Lung microvascular endothelial cell (primary cell): ENCODE measurements at regions not wholly inside any gene's neighbourhood (a gene's known extent, or its start where the extent isn't known, plus 50 kb on each side); places are given as distances from the start of the nearest gene placed in this dataset.

Experiments
- DNase-seq, 2 donors: peaks; one replicate each; pipeline versions ENCODE4 v3.0.0 to v3.0.0-alpha.2; 2010; ENCODE audit warnings: low read depth in 2 of 2

DNA sequence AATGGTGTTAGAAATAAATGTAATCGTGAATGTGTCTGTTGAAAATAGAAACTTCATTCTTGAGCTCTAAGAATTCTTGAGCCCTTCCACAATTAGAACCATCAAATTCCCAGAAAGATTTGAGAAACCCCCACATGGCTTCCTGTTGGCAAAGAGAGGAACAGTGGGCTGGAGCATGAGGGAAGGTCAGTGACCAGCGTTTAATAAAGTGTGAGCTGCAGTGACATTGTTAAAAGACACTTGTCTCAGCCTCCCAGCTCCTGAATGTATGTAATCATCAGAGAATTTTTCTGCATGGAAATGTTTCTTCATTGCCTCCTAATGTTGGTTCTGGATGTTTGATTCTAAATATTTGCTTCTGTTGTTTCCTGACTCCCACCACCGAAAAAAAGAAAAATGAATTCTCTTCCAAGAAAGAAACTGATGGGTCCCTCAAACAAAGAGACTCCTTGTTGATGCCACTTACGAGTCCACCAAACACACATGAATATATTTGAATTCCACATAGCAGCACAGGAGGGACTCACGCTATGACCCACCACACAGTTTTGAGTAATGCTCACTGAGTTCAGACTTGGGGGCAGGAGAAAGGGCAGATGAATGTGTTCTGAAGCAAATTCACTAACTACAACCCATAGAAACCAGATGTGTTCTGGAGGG lies 225.1 kb upstream of the KLHL29 start:
- no peak for DNase-seq

DNA sequence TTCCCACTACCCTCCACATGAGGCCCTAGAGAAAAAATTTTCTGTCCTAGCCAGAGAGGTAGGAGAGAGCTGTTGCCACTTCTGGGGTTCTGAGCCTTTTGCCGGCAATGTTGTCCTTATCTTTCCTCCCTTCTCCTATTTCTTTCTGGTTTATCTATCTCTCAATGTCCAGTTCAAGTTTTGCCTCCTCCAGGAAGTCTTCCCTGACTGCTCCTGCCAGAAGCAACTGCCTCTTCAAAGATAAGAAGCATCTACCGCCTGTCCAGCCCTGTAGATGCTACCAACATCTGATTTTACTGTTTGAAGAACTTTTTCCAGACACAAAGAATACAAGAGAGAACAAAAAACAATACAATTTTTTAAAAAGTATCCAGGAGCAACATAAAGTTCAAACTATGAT lies 220.8 kb upstream of the KLHL29 start:
- no peak for DNase-seq

GRCh38 chr2:23169896-23170295 lies 215.1 kb upstream of the KLHL29 start:
- DNase-seq: no peak

DNA sequence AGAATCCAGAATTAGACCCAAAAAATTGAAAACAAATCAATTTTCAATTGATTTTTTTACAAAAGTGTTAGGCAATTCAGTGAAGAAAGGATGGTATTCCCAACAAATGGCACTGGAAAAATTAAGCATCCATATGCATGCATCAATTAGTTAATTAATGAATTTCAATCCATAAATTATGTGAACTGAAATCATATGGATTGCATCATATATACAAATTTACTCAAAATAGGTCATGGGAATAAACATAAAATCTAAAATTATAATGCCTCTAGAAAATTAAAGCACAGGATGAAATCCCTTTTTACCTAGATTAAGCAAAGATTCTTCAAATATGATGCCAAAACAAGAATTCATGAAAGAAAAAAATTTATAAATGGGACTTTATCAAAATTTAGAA lies 213.9 kb upstream of the KLHL29 start:
- DNase-seq: no peak

DNA sequence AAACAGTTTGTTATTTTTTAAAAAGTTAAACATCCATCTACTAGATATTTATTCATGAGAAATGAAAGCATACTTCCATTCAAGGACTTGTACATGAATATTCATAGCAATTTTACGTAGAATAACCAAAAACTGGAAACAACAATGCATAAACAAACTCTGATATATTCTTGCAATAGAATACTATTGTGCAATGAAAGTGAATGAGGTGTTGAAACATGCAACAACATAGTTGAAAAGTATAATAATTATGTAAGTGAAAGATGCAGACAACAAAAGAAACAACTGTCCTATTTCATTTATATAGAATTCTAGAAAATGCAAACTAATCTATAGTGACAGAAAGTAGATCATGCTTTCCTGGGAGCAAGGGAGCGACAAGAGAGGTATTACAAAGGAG lies 206.6 kb upstream of the KLHL29 start:
- DNase-seq: no peak

DNA sequence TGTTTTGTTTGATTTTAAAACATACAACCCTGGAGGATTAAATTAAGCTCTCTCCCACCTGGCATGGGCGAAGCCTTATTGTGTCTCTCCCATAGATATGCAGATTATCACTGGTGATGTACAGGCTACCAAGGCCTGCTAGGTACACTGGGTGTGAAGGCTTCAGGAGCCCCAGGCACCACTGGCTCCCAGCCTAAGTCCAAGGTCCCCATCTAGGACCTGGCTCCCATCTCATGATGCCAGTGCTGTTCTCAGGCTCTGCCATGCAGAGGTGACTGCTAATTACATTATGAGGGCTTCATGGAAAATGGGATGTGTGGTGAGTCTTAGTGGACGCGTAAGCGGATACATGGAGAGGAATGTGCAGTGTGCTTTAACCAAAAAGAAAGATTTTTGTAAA lies 201.2 kb upstream of the KLHL29 start:
- no peak for DNase-seq

DNA sequence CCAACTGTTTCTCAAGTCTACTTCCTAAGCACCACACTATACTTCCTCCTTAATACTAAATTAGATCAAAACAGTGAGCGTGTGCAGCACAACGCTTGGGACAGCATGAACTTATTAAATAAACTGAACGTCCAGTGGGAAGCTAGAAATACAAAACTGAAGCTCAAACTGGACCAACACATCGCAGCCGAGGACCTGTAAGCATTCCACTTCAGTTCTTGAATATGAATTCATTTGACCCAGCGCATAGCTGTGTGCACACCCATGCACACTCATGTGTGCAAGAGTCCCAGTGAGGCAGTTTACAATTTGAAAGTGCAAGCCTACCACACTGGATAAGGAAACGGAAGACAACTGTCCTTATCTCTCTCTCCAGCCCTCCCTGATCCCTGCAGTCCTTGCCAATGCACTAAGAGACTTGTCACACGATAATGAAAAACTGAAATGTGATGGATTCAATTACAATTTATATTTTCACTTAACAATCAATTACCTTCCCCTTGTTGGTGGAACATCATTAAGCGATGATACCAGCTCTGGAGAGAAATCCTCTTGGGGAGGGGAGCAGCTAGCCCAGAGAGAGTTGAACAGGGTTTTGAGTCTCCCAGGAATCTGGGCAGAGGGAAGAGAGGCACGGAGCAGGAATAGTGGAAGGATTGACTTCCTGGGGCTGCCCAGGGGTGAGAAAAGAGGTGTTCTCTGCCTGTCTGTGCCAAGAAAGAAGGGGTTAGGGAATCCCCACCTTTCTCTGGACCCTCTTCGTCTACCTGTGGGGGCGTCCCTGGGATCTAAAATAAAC lies 186.5 kb upstream of the KLHL29 start:
- DNase-seq: no peak

GRCh38 chr2:23199115-23199918 lies 185.7 kb upstream of the KLHL29 start:
- DNase-seq: peak; percentile 8 to 14

DNA sequence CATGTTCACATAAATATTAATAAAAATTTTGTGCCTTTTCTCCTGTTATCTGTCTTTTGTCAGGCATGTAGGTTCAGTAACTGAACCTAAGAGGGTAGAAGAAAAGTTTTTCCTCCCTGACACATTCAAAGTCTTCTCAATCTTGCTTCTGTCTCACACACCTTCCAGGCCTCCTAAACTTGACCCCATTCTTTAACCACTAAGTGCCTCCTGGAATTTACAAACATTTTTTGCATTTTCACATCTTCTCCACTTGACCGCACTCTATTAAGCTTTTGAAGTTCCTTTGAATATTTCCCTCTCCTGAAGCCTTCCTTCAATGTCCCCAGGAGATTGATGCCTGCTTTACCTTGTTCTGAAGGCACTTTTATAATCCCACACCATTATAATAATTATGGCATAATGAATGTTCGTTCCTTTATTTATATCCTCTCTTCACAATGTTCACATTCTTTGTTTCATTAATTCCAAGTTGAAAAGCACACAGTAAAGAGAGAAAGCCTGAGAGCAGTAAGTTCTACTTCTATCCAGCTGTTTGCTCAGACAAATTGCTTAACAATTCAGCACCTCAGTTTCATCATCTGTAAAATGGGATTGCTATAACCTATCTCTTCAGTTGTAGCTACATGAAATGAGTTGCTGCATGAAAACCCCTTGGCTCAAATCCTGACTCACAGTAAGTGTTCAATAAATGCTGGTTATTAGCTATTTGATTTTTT lies 184.8 kb upstream of the KLHL29 start:
- no peak for DNase-seq

GRCh38 chr2:23200787-23201114 lies 184.2 kb upstream of the KLHL29 start:
- no peak for DNase-seq

- DNase-seq: no peak
These were observed 181.6 kb upstream of the KLHL29 start for GRCh38 chr2:23203383-23203782.

DNA sequence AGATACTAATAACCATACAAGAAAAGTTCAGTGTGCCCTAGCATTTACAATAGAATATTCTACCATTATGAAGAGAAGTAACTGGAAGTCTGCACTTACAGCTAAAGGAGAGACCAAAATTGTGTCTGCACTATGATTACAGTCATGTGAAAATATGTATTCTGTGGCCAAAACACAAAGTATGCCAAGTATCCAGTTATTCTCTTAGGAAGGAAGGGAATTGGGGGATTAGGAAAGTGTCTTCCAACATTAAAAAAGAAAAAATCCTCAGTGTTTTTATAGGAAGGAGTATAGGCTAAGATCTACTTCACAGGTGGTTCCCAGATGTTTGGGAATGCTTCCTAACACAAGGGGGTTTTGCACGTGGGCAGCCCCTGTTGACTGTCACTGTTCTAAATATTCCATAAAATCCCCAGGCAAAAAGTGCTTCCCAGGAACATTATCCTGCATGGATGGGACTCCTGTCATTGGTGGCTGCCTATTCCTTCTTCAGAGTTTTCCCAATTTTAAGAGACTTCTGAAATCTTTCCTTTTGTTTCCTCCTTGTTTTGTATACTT lies 180.2 kb upstream of the KLHL29 start:
- DNase-seq: no peak

GRCh38 chr2:23206650-23207049 lies 178.3 kb upstream of the KLHL29 start:
- no peak for DNase-seq

GRCh38 chr2:23207871-23208270 lies 177.1 kb upstream of the KLHL29 start:
- no peak for DNase-seq

DNA sequence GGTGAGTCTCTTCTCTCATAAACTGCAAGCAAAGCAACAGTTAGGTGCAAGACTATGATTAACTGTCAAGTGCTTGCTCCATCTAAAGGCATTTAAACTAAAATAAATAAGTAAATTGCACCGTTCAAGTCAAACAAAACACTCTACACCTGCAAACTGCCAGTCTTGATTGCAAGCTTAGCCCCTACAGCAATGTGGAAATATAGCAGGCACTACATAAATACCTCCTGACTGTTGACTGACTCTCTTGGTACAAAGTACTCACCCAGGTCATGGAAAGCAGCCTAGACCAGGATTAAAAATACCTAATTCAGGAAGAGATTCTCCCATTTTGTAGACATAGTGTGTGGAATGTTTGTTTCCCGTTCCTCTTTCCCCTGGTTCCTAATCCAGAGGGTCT lies 176.6 kb upstream of the KLHL29 start:
- DNase-seq: no peak

DNA sequence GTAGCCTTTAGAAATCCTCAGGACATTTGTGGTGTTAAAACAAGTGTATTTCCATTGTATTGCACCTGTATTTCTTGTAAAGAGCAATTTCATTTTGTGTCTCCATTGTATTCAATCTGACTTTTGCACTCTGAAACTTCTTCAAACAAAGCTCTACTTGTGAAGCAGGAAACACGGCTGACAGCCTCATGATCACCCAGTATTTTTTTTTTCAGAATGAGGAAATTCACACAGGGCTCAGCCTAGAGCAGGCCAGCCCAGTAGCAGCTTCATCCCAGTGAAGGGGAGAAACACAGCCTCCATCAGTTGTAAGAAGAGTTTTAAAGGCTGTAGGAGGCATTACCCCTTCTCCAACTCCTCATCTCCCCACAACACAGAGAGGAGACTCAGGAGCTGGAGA lies 175.9 kb upstream of the KLHL29 start:
- no peak for DNase-seq

DNA sequence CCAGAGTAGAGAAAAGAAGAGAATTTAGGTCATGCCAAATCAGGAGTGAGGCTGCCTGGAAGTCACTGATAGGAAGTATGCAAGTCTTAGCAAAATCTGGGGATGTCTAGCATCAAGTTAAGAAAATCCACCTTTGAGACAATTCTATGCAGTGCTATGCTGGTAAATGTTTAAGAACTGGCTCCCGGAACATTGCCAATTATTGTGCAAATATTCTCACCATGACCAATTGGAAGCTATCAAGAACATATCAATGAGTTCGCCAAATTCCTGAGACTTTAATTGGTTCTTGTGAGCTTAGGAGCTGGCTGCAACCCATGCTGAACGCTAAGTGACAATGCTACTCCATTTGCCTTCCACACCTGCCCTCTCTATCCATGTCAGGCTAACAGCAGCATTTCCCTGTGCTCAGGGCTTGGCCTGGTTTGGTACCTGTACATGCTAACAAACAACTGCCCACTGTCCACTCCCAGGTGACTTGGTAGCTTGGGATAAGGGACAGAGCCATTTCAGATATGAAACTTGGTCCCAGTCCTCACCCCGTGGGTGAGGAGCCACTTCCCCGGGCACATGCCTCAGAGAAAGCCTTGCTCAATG lies 172.9 kb upstream of the KLHL29 start:
- DNase-seq: no peak

DNA sequence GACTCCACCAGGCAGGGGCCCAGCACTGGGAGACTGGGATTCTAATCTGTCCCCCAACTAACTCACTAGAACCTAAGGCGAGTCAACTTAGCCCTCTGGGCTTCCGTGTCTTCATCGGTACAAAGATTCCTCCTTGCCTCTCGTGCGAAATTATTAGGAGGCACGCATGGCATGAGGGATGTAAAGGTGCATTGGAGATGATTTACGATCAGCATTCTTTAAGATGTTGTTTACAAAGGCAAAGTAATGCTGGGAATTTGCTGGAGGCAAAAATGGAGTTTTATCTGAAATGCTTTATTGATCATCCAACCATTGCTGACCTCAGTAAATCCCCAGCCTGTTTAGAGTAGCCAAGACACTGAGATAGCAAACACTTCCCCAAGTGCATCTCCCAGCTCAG lies 171.8 kb upstream of the KLHL29 start:
- no peak for DNase-seq

DNA sequence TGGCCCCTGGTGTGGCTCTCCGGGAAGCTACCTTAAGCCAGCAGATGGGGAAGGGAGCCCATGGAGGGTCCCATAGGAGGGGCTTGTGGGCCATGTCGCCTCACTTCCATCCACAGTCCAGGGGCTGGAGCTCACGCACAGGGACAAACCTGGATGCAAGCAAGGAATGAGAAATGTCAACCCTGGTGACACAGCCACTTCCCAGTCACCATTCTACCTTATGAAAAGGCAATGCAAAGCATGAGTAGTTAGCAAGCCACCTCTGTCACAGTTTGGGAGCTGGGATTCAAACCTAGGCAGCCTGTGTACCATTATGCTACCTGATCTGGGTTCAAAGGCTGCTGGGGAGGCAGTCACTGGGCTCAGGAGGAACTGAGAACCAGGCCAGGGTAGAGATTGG lies 170.0 kb upstream of the KLHL29 start:
- DNase-seq: no peak

- no peak for DNase-seq
These were observed 165.3 kb upstream of the KLHL29 start for GRCh38 chr2:23219666-23220065.

DNA sequence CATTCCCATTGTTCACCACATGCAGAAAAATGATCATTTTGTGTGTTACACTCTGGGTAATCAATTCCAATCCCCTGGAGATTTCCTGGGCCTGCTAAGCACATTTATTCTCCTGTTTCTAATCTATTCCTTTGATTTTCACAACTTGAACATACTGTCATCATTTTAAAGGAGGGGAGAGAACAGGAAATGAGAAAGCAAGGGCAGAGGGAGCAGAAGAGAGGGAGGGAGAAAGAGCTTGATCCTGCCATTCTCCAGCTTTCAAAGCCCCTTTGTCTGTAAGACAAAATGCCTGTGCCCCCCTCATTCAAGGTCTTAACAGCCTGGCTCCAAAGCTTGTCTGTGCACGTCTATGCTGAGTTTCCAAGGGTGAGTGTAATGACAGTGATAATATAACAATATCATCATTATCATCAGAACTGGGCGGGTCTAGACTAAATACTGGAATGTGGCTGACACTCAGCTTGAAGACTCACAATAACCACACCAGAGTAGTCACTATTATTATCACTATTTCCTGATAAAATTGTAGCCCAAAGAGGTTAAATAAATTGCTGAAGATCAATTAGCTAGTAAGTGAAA lies 164.4 kb upstream of the KLHL29 start:
- no peak for DNase-seq
